Brain microvascular endothelial cell (primary cell): ENCODE measurements at regions not wholly inside any gene's neighbourhood (a gene's known extent, or its start where the extent isn't known, plus 50 kb on each side); places are given as distances from the start of the nearest gene placed in this dataset.
A peak's percentile ranks its signal among the peaks of the same experiment; 100 is the strongest.

Experiments
- DNase-seq: peaks from one replicate; pipeline ENCODE4 v3.0.0-alpha.2; 2020
- H3K27ac ChIP-seq: fragments of 250-450 bp; sonication (Bioruptor Pico); 2 replicates; pipeline ENCODE4 v1.5.1; 2020; ENCODE audit warnings: mild to moderate bottlenecking, moderate library complexity
- H3K27me3 ChIP-seq: fragments of 250-450 bp; sonication (Bioruptor Pico); replicated peaks from 2 replicates; pipeline ENCODE4 v1.5.1; 2020; ENCODE audit warnings: mild to moderate bottlenecking
- H3K36me3 ChIP-seq: fragments of 250-450 bp; sonication (Bioruptor Pico); replicated peaks from 2 replicates; pipeline ENCODE4 v1.5.1; 2020; ENCODE audit warnings: mild to moderate bottlenecking
- H3K4me3 ChIP-seq: 2 replicates; pipeline ENCODE4 v1.5.1; 2011; ENCODE audit warnings: low read depth, mild to moderate bottlenecking, control low read depth, low read length, moderate library complexity
- in situ Hi-C: cut with HindIII; loops from 2 replicates; pipeline ENCODE4 v1.10.0; 2017; ENCODE audit warnings: low sequenced_read_pairs, low pct_ligation_motif_present
- TF ChIP-seq, protein P1 (sequence below): IDR thresholded peaks from 2 replicates; pipeline ENCODE4 v1.5.1; 2011; ENCODE audit warnings: low read depth, mild to moderate bottlenecking, moderate library complexity, low read length, control low read depth, inconsistent platforms; ENCODE audit errors: missing control alignments

DNA sequence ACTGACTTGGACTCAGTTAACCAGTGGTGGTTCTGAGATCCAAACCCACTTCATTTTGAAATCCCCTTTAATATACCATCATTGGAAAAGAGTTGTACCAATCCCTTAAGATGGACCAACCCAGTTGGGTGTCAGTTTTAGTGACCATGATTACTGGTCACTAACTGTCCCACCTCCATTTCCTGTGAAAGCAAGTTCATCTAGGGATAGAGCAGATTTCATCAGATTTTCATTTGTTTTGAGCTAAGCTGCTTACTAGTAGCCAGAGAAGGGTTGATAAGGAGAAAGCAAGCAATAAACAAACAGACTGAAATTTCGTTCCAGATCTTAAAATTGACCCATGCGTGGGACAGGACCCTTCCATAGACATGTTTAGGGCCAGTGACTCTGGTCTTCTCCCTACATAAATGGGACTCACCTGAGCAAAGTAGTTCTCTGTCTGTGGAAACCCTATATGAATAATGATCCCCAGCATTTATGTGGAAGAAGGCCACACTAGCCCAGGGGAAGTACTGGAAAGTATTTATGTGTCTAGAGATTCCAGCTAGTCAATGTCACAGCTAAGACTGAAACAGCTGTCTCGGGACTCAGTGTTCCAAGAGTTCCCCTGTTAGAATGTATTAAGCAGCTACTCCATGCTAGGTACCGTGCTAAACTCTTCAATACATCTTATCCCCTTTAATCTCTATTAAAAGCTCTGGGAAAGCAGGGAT, 196.0 kb upstream of the BCL6 start:
- no peak overlapping the region for H3K4me3 ChIP-seq
- no peak for DNase-seq
- TF ChIP-seq, protein P1, sequence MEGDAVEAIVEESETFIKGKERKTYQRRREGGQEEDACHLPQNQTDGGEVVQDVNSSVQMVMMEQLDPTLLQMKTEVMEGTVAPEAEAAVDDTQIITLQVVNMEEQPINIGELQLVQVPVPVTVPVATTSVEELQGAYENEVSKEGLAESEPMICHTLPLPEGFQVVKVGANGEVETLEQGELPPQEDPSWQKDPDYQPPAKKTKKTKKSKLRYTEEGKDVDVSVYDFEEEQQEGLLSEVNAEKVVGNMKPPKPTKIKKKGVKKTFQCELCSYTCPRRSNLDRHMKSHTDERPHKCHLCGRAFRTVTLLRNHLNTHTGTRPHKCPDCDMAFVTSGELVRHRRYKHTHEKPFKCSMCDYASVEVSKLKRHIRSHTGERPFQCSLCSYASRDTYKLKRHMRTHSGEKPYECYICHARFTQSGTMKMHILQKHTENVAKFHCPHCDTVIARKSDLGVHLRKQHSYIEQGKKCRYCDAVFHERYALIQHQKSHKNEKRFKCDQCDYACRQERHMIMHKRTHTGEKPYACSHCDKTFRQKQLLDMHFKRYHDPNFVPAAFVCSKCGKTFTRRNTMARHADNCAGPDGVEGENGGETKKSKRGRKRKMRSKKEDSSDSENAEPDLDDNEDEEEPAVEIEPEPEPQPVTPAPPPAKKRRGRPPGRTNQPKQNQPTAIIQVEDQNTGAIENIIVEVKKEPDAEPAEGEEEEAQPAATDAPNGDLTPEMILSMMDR: no peak
- no peaks in the 10 kb centered on the region for H3K36me3 ChIP-seq
- in situ Hi-C loops: no loop called here
- no peaks in the 10 kb centered on the region for H3K27me3 ChIP-seq
- H3K27ac ChIP-seq: no peak overlapping the region

- no peak for DNase-seq
- in situ Hi-C loops: no loop called here
- TF ChIP-seq, protein P1: no peak
- Histone ChIP-seq H3K36me3 (no peaks in the 10 kb centered on the region), H3K27me3 (no peaks in the 10 kb centered on the region), H3K4me3 (no peak overlapping the region), H3K27ac (no peak overlapping the region)
These were observed 196.6 kb upstream of the BCL6 start for GRCh38 chr3:187941848-187942194.

DNA sequence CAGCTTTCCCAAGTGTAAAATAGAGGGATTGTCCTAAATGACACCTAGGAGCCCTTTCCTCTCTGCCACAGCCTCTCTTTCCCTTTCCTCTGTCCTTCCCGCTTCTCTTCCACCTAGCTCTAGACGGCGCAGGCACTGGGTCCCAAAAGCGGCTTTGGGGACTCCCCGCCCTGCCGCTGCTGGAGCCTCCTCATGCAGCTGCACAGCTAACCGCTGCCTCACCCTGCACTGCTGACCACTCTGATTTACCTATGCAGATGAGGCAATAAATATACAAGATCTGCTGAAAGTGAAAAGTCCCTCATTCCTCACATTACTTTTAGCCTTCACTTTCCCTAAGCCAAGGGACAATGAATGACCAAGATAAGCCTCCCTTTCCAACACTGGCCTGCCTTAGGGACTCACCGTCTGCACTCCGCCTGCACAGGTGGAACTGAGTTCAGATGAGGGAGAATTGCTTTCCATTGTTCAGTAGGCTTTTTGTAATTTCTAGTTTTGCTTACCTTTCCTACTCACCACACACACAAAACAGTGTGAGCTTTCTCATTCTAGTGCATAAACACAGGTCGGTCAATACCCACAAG, 197.5 kb upstream of the BCL6 start:
- no peaks in the 10 kb centered on the region for H3K27me3 ChIP-seq
- DNase-seq: no peak
- H3K4me3 ChIP-seq: no peak overlapping the region
- in situ Hi-C loops: no loop called here
- TF ChIP-seq, protein P1: no peak
- no peak overlapping the region for H3K27ac ChIP-seq
- H3K36me3 ChIP-seq: no peaks in the 10 kb centered on the region

GRCh38 chr3:187943677-187944389, 198.6 kb upstream of the BCL6 start:
- in situ Hi-C loops: no loop called here
- no peak overlapping the region for H3K27ac ChIP-seq
- no peaks in the 10 kb centered on the region for H3K27me3 ChIP-seq
- no peaks in the 10 kb centered on the region for H3K36me3 ChIP-seq
- peak; percentile 43 for DNase-seq
- TF ChIP-seq, protein P1: no peak
- no peak overlapping the region for H3K4me3 ChIP-seq

GRCh38 chr3:187944390-187945179, 199.3 kb upstream of the BCL6 start:
- H3K4me3 ChIP-seq: no peak overlapping the region
- TF ChIP-seq, protein P1: no peak
- H3K36me3 ChIP-seq: no peaks in the 10 kb centered on the region
- DNase-seq: no peak
- in situ Hi-C loops: no loop called here
- H3K27me3 ChIP-seq: no peaks in the 10 kb centered on the region
- H3K27ac ChIP-seq: no peak overlapping the region
